Kidney (tissue), 13 donors: ENCODE measurements at regions not wholly inside any gene's neighbourhood (a gene's known extent, or its start where the extent isn't known, plus 50 kb on each side); places are given as distances from the start of the nearest gene placed in this dataset.

Experiments
- DNase-seq, 5 donors: peaks; one replicate each; pipeline ENCODE4 v3.0.0-alpha.2; 2013 to 2020
- FAIRE-seq: peaks from 2 replicates; lab custom pipeline; 2012; peaks lifted over from hg19 to GRCh38; lab: Jason Lieb, UNC
- H3K27ac ChIP-seq, 2 donors: one replicate each; pipeline ENCODE4 v1.7.0; 2013; ENCODE audit warnings: low read depth in 2 of 2, low read length in 2 of 2, inconsistent platforms in 1 of 2
- H3K27me3 ChIP-seq: one replicate; pipeline ENCODE4 v1.7.1; 2013; ENCODE audit warnings: low read length, inconsistent platforms; ENCODE audit not compliant: control insufficient read depth, insufficient read depth
- H3K36me3 ChIP-seq, 3 donors: one replicate each; pipeline versions ENCODE4 v1.7.0 to v1.7.1; 2013; ENCODE audit warnings: low read length in 3 of 3, control low read depth in 1 of 3, inconsistent platforms in 1 of 3; ENCODE audit not compliant: insufficient read depth in 3 of 3, control insufficient read depth in 2 of 3
- H3K4me1 ChIP-seq, 3 donors: one replicate each; pipeline versions ENCODE4 v1.7.0 to v1.7.1; 2013; ENCODE audit warnings: low read length in 3 of 3, inconsistent platforms in 1 of 3, low read depth in 1 of 3; ENCODE audit not compliant: control insufficient read depth in 2 of 3, insufficient read depth in 2 of 3
- H3K4me3 ChIP-seq, 3 donors: one replicate each; pipeline versions ENCODE4 v1.7.0 to v1.8.1; 2013; ENCODE audit warnings: low read length in 3 of 3, control low read depth in 1 of 3, inconsistent platforms in 1 of 3
- H3K9ac ChIP-seq, 3 donors: one replicate each; pipeline versions ENCODE4 v1.7.0 to v1.7.1; 2013; ENCODE audit warnings: low read length in 3 of 3, control low read depth in 1 of 3, inconsistent platforms in 1 of 3
- H3K9me3 ChIP-seq, 3 donors: one replicate each; pipeline versions ENCODE4 v1.7.0 to v1.7.1; 2013; ENCODE audit warnings: low read length in 3 of 3, control low read depth in 1 of 3, inconsistent platforms in 1 of 3; ENCODE audit not compliant: control insufficient read depth in 2 of 3, insufficient read depth in 1 of 3
- CTCF ChIP-seq: IDR thresholded peaks from 3 replicates; pipeline ENCODE4 v1.5.1; 2012; ENCODE audit warnings: mild to moderate bottlenecking, moderate library complexity, borderline replicate concordance; ENCODE audit not compliant: insufficient read depth; ENCODE audit errors: extremely low read depth
- intact Hi-C: fragments of 100-400 bp; cut with DNase I; formaldehyde crosslinking; loops from one replicate; pipeline ENCODE4 v1.11.1; 2022
- donor health status: control.
- donor health status: control.
- donor health status: control.
- donor health status: control.
- donor health status: control.
- donor health status: DM: yes; HTN: yes; CAD: no.
- donor health status: Normal renal cell carcinoma (clear cell type).

GRCh38 chr5:165175041-165175440 lies 1669.6 kb downstream of the MAT2B start:
- Histone ChIP-seq H3K36me3 (no peaks in the 10 kb centered on the region), H3K9ac (no peak overlapping the region), H3K9me3 (no peaks in the 10 kb centered on the region), H3K4me3 (no peak overlapping the region), H3K27ac (no peak overlapping the region), H3K27me3 (no peaks in the 10 kb centered on the region), H3K4me1 (no peaks in the 10 kb centered on the region)
- no peak for TF ChIP-seq CTCF
- DNase-seq (no peak), FAIRE-seq (no peak)
- intact Hi-C loops, result no loop called here

DNA sequence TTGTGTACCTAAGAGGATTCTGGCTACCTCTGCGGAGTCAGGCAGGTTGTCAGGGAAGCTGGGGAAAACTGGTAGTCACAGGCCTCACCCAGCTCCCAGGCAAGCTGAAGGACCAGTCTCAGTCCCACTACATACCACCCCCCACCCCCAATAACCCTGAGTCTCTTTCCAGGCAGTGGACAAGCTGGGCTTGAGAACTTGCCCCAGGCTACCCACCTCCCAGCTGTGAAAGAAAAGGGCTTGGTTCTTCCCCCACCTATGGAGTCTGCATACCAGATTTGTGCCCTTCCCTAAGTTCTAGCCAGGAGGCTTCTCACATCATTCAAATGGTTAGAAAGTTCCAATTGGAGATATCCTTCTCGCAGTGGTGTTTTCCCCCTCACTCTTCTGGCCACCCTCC lies 1678.8 kb downstream of the MAT2B start:
- no peak overlapping the region for H3K27ac ChIP-seq
- DNase-seq (no peak), FAIRE-seq (no peak)
- intact Hi-C loops, result no loop called here
- H3K9ac ChIP-seq, result no peak overlapping the region
- no peaks in the 10 kb centered on the region for H3K9me3 ChIP-seq
- no peaks in the 10 kb centered on the region for H3K36me3 ChIP-seq
- H3K4me3 ChIP-seq, result no peak overlapping the region
- no peak for TF ChIP-seq CTCF
- H3K4me1 ChIP-seq, result no peaks in the 10 kb centered on the region
- no peaks in the 10 kb centered on the region for H3K27me3 ChIP-seq

- Histone ChIP-seq H3K27ac (no peak overlapping the region), H3K4me3 (no peak overlapping the region), H3K4me1 (no peaks in the 10 kb centered on the region), H3K36me3 (no peaks in the 10 kb centered on the region), H3K9ac (no peak overlapping the region), H3K9me3 (no peaks in the 10 kb centered on the region), H3K27me3 (no peaks in the 10 kb centered on the region)
- TF ChIP-seq CTCF, result no peak
- no peak for FAIRE-seq
- intact Hi-C loops, result no loop called here
- peak in 1 of 5 donors; percentile 25 for DNase-seq
These were observed 1680.3 kb downstream of the MAT2B start for GRCh38 chr5:165185716-165186115.

DNA sequence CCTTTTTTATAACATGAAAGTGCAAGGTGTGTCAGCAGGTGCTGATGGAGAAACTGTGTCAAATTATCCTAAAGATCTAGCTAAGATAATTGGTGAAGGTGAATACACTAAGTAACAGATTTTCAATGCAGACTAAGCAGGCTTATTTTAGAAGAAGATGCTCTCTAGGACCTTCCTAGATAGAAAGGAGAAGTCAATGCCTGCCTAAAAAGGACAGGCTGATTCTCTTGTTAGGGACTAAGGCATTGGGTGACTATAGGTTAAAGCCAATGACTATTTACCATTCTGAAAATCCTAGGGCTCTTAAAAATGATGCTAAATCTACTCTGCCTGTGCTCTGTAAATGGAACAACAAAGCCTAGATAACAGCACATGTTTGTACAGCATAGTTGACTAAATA lies 1682.4 kb downstream of the MAT2B start:
- Histone ChIP-seq H3K9me3 (no peaks in the 10 kb centered on the region), H3K4me1 (no peaks in the 10 kb centered on the region), H3K27me3 (no peaks in the 10 kb centered on the region), H3K27ac (no peak overlapping the region), H3K36me3 (no peaks in the 10 kb centered on the region), H3K9ac (no peak overlapping the region), H3K4me3 (no peak overlapping the region)
- no peak for TF ChIP-seq CTCF
- DNase-seq, result no peak
- FAIRE-seq, result no peak
- intact Hi-C loops, result no loop called here
